Gastroesophageal sphincter (tissue), 3 donors: ENCODE measurements at regions not wholly inside any gene's neighbourhood (a gene's known extent, or its start where the extent isn't known, plus 50 kb on each side); places are given as distances from the start of the nearest gene placed in this dataset.

ENCODE experiments used
- EP300 ChIP-seq: sonication (generic); formaldehyde crosslinking; IDR thresholded peaks from one replicate; pipeline ENCODE4 v1.6.1; 2017; ENCODE audit warnings: antibody characterized with exemption, mild to moderate bottlenecking
- POLR2A ChIP-seq, 2 donors: fragments of 450-650 bp; IDR thresholded peaks; one replicate each; pipeline ENCODE4 v1.6.1; 2017; ENCODE audit warnings: antibody characterized with exemption in 2 of 2, mild to moderate bottlenecking in 2 of 2, moderate library complexity in 1 of 2
- TF ChIP-seq, protein P1 (sequence below), 4 experiments: fragments of 200-600 bp in 2 of 4; fragments of 450-650 bp in 2 of 4; sonication (generic) in 1 of 4; IDR thresholded peaks; one replicate each; pipeline ENCODE4 v1.5.1; 2017 to 2019; ENCODE audit warnings: antibody characterized with exemption in 4 of 4, mild to moderate bottlenecking in 2 of 4, moderate library complexity in 2 of 4

GRCh38 chr5:112625689-112626438 is 111.8 kb upstream of the APC start:
- TF ChIP-seq POLR2A (IDR thresholded peaks at IDR 0.05), result no peak
- TF ChIP-seq, protein P1, sequence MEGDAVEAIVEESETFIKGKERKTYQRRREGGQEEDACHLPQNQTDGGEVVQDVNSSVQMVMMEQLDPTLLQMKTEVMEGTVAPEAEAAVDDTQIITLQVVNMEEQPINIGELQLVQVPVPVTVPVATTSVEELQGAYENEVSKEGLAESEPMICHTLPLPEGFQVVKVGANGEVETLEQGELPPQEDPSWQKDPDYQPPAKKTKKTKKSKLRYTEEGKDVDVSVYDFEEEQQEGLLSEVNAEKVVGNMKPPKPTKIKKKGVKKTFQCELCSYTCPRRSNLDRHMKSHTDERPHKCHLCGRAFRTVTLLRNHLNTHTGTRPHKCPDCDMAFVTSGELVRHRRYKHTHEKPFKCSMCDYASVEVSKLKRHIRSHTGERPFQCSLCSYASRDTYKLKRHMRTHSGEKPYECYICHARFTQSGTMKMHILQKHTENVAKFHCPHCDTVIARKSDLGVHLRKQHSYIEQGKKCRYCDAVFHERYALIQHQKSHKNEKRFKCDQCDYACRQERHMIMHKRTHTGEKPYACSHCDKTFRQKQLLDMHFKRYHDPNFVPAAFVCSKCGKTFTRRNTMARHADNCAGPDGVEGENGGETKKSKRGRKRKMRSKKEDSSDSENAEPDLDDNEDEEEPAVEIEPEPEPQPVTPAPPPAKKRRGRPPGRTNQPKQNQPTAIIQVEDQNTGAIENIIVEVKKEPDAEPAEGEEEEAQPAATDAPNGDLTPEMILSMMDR (IDR thresholded peaks at IDR 0.05), result no peak
- TF ChIP-seq EP300, result no peak
